ENCODE measurements at regions not wholly inside any gene's neighbourhood (a gene's known extent, or its start where the extent isn't known, plus 50 kb on each side); places are given as distances from the start of the nearest gene placed in this dataset.

DNA sequence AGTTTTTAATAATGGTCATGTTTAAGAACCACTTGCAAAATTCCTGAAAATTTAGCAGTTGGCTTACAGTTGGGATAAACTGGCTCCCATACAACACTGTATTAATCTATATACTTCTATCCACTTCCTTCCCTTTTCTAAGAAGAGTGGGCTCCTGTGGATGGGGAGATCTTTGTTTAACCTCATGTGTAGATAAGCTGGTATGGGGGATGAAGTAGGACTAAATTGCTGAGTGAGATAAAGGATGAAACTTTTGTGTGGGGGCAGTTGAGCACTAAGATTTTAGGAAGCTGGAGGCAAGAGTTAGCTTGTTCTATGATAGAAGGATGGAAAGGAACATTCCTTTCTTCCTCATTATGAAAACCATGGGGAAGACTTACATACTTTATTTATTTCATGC, 54.6 kb upstream of the ATP8A1 start:
- TF ChIP-seq, protein P1, sequence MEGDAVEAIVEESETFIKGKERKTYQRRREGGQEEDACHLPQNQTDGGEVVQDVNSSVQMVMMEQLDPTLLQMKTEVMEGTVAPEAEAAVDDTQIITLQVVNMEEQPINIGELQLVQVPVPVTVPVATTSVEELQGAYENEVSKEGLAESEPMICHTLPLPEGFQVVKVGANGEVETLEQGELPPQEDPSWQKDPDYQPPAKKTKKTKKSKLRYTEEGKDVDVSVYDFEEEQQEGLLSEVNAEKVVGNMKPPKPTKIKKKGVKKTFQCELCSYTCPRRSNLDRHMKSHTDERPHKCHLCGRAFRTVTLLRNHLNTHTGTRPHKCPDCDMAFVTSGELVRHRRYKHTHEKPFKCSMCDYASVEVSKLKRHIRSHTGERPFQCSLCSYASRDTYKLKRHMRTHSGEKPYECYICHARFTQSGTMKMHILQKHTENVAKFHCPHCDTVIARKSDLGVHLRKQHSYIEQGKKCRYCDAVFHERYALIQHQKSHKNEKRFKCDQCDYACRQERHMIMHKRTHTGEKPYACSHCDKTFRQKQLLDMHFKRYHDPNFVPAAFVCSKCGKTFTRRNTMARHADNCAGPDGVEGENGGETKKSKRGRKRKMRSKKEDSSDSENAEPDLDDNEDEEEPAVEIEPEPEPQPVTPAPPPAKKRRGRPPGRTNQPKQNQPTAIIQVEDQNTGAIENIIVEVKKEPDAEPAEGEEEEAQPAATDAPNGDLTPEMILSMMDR (IDR thresholded peaks at IDR 0.05 in 8 of 11, conservative IDR thresholded peaks at IDR 0.05 in 3 of 11) = no peak
- TF ChIP-seq POLR2A (IDR thresholded peaks at IDR 0.05) = no peak
- no peak for TF ChIP-seq POLR2AphosphoS5 (IDR thresholded peaks at IDR 0.05)
